ENCODE measurements at regions not wholly inside any gene's neighbourhood (a gene's known extent, or its start where the extent isn't known, plus 50 kb on each side); places are given as distances from the start of the nearest gene placed in this dataset.

GRCh38 chr4:54992266-54992665 lies 133.1 kb downstream of the KDR start:
- no peak for TF ChIP-seq CTCF (IDR thresholded peaks at IDR 0.05; ENCODE audit: low read depth, low read length)
- no peak for DNase-seq (ENCODE audit: extremely low read depth, low read depth)

- no peak for DNase-seq (ENCODE audit: extremely low read depth, low read depth)
- TF ChIP-seq CTCF (IDR thresholded peaks at IDR 0.05; ENCODE audit: low read depth, low read length): no peak
Measured at GRCh38 chr4:54988655-54989054, 136.7 kb downstream of the KDR start.

GRCh38 chr4:54986095-54986846 lies 139.1 kb downstream of the KDR start:
- DNase-seq (ENCODE audit: extremely low read depth, low read depth): no peak
- no peak for TF ChIP-seq CTCF (IDR thresholded peaks at IDR 0.05; ENCODE audit: low read depth, low read length)

GRCh38 chr4:54976682-54977081 lies 148.7 kb downstream of the KDR start:
- no peak for TF ChIP-seq CTCF (IDR thresholded peaks at IDR 0.05; ENCODE audit: low read depth, low read length)
- DNase-seq (ENCODE audit: extremely low read depth, low read depth): no peak

- no peak for TF ChIP-seq CTCF (IDR thresholded peaks at IDR 0.05; ENCODE audit: low read depth, low read length)
- no peak for DNase-seq (ENCODE audit: extremely low read depth, low read depth)
Measured at GRCh38 chr4:54976031-54976430, 149.4 kb downstream of the KDR start.

- no peak for DNase-seq (ENCODE audit: extremely low read depth, low read depth)
- no peak for TF ChIP-seq CTCF (IDR thresholded peaks at IDR 0.05; ENCODE audit: low read depth, low read length)
Measured at GRCh38 chr4:54973784-54974183, 151.6 kb downstream of the KDR start.

GRCh38 chr4:54971474-54971950 lies 153.9 kb downstream of the KDR start:
- TF ChIP-seq CTCF (IDR thresholded peaks at IDR 0.05; ENCODE audit: low read depth, low read length): peak; percentile 62
- peak; percentile 22 for DNase-seq (ENCODE audit: extremely low read depth, low read depth)
